ENCODE measurements at regions not wholly inside any gene's neighbourhood (a gene's known extent, or its start where the extent isn't known, plus 50 kb on each side); places are given as distances from the start of the nearest gene placed in this dataset.

GRCh38 chr10:94183666-94184264 lies 179.0 kb downstream of the NOC3L start:
- FAIRE-seq (peak; percentile 91), DNase-seq (ENCODE audit: low spot score) (peak; percentile 21)

DNA sequence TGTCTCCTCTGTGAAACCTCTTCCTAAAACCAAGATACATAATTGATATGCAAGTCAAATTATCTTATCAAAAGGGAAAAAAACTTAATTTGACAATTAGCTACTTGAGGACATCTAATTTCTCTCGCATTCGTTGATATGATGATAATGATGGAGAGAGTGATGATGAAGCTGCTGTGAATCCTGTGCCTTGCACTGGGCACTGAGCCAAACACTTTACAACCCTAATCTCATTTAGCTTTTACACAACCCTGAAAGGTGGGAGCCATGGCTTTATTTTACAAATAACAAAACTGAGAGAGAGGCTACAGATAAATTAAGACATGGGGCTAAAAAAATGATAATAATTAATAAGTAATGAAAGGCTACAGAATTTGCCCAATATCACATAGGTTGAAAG lies 176.0 kb downstream of the NOC3L start:
- no peak for DNase-seq (ENCODE audit: low spot score)
- no peak for FAIRE-seq

DNA sequence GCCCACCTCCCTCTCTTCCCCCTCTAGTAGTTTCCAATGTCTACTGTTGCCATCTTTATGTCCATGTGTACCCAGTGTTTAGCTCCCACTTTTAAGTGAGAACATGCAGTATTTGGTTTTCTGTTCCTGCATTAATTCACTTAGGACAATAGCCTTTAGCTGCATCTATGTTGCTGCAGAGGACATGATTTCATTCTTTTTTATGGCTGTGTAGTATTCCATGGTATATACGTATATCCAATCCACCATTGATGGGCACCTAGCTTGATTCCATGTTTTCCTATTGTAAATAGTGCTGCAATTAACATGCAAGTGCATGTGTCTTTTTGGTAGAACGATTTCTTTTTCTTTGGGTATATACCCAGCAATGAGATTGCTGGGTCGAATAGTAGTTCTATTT lies 170.4 kb downstream of the NOC3L start:
- FAIRE-seq (no peak), DNase-seq (ENCODE audit: low spot score) (no peak)

- no peak for FAIRE-seq
- DNase-seq (ENCODE audit: low spot score), result no peak
Measured at GRCh38 chr10:94192974-94193373, 169.8 kb downstream of the NOC3L start.

DNA sequence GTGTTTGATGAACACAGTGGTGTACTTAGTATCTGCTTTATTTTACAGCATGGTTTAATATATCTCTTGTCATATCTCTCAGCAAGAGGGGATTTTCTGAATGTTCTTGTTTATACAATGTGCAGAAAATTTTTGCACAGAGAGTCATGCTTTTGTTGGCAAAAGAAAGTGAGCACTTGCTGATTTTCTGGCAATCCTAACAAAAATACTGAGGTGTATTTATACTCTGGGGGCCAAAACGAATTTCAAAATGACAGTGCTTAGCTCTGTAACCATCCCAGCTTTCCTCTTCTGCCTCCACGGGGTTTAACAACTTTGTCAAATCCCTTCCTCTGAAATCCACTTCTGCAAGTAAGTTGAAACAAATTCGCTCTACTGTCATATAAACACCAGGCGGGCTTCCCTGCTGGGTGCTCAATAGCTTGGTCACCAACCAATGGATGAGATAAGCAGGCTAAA lies 169.2 kb downstream of the NOC3L start:
- DNase-seq (ENCODE audit: low spot score) (no peak), FAIRE-seq (no peak)

DNA sequence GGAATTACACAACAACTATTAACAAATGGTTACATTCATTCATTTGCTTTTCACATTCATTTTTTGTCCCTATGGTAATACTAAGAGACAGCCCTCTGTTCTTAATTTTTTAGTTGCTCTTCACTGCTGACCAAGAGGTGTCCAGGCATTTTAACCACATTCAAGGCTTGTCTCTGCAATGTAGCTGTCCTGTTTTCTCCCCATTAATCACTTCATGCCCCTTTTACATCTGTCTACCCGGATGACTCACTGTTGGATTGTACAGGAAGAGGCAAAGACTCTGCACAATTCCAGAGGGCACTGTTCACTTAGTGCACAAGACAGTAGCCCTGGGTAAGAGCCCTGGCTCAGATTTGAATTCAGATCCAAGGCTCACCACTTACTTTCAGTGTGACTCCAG lies 168.5 kb downstream of the NOC3L start:
- DNase-seq (ENCODE audit: low spot score), result peak; percentile 37
- FAIRE-seq, result no peak

GRCh38 chr10:94197241-94197640 lies 165.5 kb downstream of the NOC3L start:
- DNase-seq (ENCODE audit: low spot score) (no peak), FAIRE-seq (no peak)

DNA sequence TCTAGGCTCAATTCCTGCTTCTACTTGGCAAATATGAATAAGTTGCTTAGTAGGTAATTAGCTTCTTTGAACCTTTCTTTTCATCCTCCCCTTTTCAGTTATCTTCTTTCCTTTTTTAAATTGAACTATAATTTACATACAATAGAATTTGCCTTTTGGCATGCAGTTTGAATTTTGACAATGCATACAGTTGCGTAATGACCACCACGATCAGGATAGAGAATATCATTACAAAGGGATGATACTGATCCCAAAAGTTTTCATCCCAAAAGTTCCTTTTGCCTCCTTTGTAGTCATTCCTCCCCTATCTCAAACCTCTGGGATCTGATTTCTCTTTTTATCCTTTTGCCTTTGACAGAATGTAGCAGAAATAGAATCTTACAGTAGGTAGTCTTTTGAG lies 164.4 kb downstream of the NOC3L start:
- DNase-seq (ENCODE audit: low spot score), result no peak
- FAIRE-seq, result no peak

DNA sequence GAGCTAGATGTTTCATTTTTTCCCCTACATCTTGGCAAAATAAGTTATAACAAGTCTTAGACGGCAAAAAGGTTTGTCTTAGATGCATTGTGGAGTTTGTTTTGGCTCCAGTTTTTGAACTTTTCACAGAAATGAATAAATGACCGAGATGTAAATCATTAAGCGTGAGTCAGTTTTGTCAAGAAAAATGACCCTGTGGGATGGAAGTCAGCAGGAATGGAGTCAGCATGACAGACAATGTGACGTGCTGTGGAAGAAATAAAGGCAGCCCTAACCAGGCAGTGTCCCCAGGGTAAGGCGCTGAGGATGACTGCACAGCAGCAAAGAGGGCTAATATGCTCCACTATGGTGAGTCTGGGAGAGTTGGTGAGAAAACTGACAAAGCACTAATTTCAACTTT lies 163.2 kb downstream of the NOC3L start:
- no peak for DNase-seq (ENCODE audit: low spot score)
- FAIRE-seq, result no peak

- FAIRE-seq, result peak; percentile 44
Measured at GRCh38 chr10:94200146-94200837, 162.4 kb downstream of the NOC3L start.

GRCh38 chr10:94205396-94205831 lies 157.3 kb downstream of the NOC3L start:
- FAIRE-seq, result no peak
- no peak for DNase-seq (ENCODE audit: low spot score)

More at GRCh38 chr10:94200146-94200837, 162.4 kb downstream of the NOC3L start:
- no peak for DNase-seq (ENCODE audit: low spot score)

- FAIRE-seq (no peak), DNase-seq (ENCODE audit: low spot score) (no peak)
Measured at GRCh38 chr10:94206176-94206575, 156.6 kb downstream of the NOC3L start.

GRCh38 chr10:94208315-94208714 lies 154.4 kb downstream of the NOC3L start:
- DNase-seq (ENCODE audit: low spot score) (no peak), FAIRE-seq (no peak)

DNA sequence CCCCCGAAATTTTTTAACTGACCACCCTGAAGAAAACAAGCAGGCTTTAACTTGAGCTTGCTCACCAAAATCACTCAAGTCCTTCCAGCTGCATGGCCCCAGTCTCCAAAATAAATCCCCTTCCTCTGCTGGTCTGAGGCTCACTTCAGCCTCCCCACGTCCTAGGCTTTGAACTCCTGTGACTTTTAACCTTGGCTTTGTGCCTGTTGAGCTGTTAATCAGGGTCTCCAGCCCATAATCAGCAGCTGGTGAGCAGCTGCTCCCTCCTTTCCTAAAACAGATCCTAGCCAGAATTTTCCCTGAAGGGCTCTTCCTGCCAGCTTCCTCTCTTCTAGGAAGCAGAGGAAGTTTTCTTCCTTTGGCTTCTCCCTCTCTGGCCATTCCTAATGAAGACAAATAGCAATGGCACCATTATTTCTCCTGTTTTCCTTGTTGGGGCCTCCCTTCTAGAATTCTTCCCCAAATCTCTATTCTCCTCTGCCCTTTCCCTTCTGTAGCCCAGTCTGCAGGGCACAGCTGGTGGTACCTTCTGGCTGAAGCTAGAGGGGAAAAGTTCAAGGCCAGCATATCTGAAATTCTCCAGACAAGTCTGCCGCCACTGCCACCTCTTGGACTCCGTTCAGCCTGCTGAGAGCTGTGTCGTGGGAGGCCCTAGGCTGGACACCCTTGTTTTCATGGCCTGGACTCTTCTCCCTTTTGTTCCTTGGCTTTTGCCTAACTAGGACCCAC lies 152.1 kb downstream of the NOC3L start:
- DNase-seq (ENCODE audit: low spot score) (no peak), FAIRE-seq (no peak)

DNA sequence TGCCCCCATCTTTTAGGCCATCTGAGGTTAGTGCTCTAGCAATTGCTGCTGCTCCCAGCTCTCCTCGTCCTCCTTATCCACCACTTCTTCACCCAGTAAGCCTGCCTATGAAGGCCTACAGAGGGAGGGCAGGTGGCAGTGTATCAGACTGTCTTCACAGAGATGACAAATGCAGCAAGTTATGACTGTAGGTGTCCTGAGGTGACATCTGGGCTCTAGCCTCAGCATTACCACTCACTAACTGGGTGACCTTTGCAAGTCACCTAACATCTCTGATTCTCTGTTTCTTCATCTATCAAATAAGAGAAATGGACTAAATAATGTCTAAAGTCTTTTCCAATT lies 151.6 kb downstream of the NOC3L start:
- FAIRE-seq (no peak), DNase-seq (ENCODE audit: low spot score) (no peak)

DNA sequence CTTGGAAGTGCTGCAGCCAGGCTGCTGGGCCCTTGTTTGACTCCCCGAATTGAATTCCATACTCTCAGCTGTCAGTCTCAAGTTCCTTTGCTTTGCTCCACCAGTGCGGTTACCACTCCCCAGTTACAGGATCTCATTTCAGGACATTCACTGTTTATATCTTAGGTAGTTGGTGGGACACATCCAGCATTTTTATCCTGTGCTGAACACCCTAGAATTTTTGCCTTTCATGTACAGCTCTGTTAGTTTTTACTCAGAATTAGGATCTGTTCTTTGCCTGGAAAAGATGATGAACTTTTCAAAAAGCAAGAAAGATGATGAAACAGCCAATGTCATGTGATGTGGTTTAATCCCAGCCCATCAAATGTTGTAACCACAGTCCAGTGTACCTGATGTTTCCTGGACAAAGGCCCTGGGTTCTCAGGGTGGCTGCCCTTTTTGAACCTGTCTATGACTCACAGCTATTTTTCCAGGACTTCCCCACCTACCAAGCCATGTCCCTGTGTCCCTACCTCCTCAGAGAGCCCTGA lies 149.7 kb downstream of the NOC3L start:
- no peak for FAIRE-seq

DNA sequence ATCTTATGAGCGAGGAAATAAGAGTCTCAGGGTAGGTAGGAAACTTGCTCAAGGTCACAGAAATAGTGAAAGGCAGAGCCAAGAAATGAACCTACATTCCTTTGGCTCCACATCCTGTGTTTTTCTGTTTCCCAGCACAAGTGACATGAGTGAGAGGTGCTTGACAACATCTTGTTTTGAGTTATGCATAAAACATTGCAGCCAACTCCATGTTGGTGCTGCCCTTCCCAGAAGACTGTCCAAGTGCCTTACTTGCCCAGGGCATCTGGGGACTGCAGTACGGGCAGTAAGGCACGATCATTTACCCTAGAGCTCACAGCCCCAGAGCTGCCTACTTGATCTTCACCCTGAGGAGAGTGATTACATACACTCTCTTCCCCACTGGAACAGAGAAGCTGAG lies 148.8 kb downstream of the NOC3L start:
- FAIRE-seq, result no peak
- no peak for DNase-seq (ENCODE audit: low spot score)

More for the DNA sequence above, 149.7 kb downstream of the NOC3L start:
- no peak for DNase-seq (ENCODE audit: low spot score)

GRCh38 chr10:94214481-94214893 lies 148.3 kb downstream of the NOC3L start:
- DNase-seq (ENCODE audit: low spot score) (no peak), FAIRE-seq (no peak)

GRCh38 chr10:94216201-94216600 lies 146.5 kb downstream of the NOC3L start:
- DNase-seq (ENCODE audit: low spot score) (no peak), FAIRE-seq (no peak)

DNA sequence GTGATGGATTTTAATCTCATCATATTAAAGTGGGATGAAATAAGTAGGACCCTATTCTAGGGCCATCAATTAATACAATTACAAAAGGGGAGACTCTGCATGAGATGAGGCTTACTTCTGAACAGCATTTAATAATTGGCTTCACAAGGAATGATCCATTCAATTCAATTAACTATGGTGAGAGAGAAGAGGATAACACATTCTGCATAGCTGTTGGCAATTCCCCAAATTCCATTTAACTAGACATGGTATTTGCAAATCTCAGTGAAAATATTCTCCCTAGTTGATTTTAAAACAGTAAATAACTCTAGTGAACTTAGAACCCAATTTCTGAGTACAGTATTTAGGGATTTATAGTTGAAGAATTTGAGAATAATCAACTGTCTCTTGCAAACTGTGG lies 145.3 kb downstream of the NOC3L start:
- no peak for DNase-seq (ENCODE audit: low spot score)
- no peak for FAIRE-seq

GRCh38 chr10:94218493-94219183 lies 144.1 kb downstream of the NOC3L start:
- no peak for DNase-seq (ENCODE audit: low spot score)
- no peak for FAIRE-seq

GRCh38 chr10:94219829-94220228 lies 142.9 kb downstream of the NOC3L start:
- FAIRE-seq, result no peak
- no peak for DNase-seq (ENCODE audit: low spot score)

Data from urothelium cell line (cell line).